CD4-positive, alpha-beta T cell treated with Interleukin-4 for 1 hour (primary cell): ENCODE measurements at regions not wholly inside any gene's neighbourhood (a gene's known extent, or its start where the extent isn't known, plus 50 kb on each side); places are given as distances from the start of the nearest gene placed in this dataset.

Source experiments
- DNase-seq, 2 donors: peaks; one replicate each; pipeline ENCODE4 v3.0.0-alpha.2; 2020 to 2022

GRCh38 chr2:204331988-204332387 lies 213.3 kb upstream of the PARD3B start:
- DNase-seq: no peak

DNA sequence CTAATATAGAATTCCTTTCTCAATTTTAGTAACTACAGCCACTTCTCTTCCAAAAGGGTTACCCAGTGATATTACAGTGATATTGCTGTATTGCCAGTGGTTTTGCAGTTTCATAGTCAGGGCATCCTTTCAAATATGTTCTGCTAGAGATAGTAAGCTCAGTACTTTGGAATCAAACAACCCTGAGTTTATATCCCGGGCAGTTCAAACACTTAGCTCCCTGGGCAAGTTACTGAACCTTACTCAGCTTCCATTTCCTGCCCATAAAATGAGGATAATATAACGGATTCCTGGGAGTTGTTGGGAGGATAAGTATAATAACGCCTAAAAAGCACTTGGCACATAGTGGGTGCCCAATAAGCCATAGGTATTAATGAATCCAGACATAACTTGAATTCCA lies 212.6 kb upstream of the PARD3B start:
- no peak for DNase-seq

- no peak for DNase-seq
Observed at GRCh38 chr2:204333861-204334260, 211.4 kb upstream of the PARD3B start.

GRCh38 chr2:204335451-204336058 lies 209.7 kb upstream of the PARD3B start:
- no peak for DNase-seq

DNA sequence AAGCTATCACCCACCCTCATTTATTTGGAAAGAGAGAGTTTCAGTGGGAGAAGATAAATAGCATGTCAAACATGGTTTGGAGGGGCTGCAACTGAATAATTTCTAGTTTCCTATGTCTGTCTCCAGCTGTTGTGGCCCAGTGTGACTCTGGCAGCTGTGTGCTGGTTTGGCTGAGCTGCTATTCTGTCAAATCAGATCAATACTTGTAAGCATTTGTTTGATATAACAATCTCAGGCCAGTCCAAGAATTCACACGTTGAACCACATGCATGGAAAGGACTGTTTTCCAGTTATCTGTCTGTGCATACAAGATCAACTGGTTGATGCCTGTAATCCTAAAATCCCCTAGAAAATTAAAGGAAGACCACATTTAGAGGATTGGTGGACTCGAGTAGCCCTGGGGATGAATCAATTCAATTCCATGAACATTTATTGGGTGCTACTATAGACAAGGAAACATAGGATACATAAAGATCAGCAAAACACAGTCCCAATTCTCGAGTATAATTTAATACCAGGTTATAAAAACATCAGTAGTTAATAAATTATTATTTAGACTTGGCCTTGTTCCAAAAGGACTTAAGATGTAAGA lies 209.0 kb upstream of the PARD3B start:
- no peak for DNase-seq

GRCh38 chr2:204337638-204338037 lies 207.6 kb upstream of the PARD3B start:
- DNase-seq: no peak

GRCh38 chr2:204339212-204339715 lies 206.0 kb upstream of the PARD3B start:
- no peak for DNase-seq

DNA sequence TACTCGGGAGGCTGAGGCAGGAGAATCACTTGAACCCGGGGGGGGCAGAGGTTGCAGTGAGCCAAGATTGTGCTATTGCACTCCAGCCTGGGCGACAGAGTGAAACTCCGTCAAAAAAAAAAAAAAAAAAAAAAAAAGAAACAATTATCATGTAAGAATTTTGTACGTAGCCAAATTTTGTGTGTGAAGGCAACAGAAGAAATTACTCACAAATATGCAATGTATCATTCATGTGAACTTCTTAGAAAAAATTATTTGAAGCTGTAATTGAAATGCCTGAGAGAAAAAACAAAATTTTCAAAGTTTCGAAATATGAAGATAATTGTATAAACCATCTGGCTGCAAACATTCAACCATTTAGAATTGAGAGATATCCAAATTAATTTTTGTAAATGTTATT lies 204.8 kb upstream of the PARD3B start:
- DNase-seq: no peak

- no peak for DNase-seq
Observed at GRCh38 chr2:204341887-204342276, 203.4 kb upstream of the PARD3B start.

- no peak for DNase-seq
Observed at GRCh38 chr2:204343685-204344084, 201.6 kb upstream of the PARD3B start.

GRCh38 chr2:204344119-204344518 lies 201.2 kb upstream of the PARD3B start:
- no peak for DNase-seq

DNA sequence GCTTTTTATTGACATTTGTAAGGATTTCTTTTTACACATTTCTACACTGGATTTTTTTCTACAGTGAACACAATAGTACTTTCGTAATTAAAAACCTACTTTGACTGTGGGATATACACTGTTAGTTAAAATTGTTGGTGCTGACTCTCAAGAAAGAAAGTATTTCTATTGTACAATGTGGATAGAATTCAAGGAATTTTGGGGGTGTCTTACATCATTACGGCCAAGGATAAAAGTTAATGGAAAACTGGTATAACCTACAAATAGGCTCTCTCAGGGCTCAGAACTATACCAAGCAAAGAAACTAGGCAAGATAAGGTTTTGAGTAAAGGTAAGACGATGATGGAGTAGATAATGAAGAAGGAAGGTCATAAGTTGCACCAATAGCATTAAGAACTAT lies 198.4 kb upstream of the PARD3B start:
- DNase-seq: no peak

DNA sequence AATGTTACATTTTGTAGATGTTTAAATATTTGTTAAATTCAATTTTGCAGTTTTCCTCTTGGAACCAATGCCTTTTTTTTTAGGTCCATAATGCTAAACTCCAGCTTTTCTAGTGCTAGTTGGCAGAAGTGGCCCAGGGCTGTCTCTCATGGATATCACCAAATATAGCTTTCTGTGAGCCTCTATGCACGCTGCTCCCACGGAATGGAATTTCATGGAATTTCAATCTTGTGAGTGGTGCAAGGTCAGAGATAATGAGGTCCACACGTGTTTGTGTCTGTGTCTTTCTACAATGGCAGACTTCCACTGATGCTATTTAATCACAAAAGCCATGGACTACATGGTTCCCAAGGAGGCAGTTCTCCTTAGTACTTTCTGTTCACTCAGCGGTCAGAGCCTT lies 191.5 kb upstream of the PARD3B start:
- DNase-seq: no peak

DNA sequence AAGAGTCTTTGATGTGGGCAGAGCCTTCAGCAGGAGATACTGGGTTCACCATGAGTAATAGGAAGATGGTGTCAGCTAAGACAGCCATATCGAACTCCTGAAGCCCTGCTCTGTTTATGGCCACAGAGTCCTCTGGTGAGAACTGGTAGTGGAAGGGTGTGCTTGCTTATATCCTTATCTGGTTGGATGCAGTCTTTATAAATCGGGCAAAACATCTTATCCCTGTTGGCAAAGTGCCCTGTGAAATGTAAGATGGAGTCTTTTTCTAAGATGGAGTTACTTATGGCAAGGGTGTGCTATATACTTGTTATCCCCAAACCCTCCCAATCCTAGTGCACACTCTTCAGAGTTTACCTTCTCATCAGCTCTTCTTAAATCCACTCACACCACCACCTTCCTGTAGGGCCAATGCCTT lies 190.8 kb upstream of the PARD3B start:
- DNase-seq: no peak

- no peak for DNase-seq
Observed at GRCh38 chr2:204355688-204356087, 189.6 kb upstream of the PARD3B start.

GRCh38 chr2:204356151-204356641 lies 189.1 kb upstream of the PARD3B start:
- DNase-seq: no peak

DNA sequence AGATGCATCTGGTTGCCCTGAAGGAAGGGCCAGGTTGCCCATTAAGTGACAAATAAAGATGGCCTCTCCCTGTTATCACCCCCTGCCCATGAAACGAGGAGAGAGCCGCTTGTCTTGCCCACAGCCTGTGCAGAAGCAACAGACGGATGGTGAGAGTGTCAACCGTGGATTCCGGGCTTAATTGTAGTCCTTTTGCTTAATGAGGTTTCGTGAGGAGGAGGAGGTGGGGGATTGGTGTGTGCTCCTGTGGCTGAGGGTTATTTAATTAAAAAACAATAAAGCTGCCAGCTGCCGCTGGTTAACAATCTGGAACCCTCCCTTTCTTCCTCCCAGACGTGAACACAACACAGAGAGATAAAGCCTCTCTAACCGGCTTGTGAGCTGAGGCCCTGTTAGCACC lies 188.0 kb upstream of the PARD3B start:
- DNase-seq: no peak

- DNase-seq: no peak
Observed at GRCh38 chr2:204359076-204359475, 186.2 kb upstream of the PARD3B start.

DNA sequence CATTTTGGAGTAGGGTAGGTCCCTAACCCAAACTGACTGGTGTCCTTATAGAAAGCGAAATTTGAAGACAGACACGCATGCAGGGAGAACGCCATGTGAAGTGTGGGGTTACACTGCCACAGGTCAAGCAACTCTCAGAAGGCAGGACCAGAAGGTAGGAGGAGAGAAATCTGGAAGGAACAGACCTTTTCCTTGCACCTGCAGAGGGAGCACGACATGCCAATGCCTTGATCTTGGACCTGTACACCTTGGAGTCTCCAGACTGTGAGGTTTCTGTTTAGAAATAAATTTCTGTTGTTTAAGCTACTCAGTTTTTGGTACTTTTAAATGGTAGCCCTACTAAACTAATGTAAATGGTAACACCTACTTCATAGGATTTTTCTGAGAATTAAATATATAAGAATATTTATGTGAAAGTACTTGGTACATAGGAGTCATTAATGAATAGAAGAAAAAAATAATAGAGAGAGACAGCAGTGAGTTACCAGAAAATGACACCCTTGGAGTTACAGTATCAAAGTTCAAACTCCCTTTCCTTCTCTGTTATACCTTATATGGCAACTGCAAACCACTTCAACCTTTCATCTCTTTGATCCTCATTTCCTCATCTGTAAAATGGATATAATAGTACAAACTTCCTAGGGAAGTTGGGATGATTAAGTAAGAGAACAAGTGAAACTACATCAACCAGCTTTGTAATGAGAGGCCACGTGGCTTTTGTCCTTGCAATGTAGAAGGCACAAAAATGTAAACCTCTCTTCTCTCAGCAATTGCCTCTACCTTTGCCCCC lies 184.9 kb upstream of the PARD3B start:
- no peak for DNase-seq

- no peak for DNase-seq
Observed at GRCh38 chr2:204361738-204362137, 183.5 kb upstream of the PARD3B start.

GRCh38 chr2:204362581-204362980 lies 182.7 kb upstream of the PARD3B start:
- DNase-seq: no peak

DNA sequence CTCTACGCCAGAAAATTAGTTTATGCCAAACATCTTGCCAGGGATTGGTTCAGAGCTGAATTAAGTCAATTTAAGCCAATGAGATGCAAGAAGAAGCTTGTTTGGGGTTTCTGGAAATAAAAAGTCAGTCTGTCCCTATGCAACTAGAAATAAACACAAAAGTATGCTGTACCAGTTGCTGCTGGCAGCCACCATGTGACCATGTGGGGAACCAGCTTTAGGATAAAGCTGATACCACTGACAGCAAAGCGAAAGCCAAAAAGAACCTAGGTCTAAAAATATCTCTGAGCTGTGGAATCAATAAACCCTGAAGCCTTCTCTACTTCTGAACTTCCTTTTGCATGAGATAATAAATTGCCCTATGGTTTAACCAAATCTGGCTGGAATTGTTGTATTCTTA lies 181.8 kb upstream of the PARD3B start:
- no peak for DNase-seq

DNA sequence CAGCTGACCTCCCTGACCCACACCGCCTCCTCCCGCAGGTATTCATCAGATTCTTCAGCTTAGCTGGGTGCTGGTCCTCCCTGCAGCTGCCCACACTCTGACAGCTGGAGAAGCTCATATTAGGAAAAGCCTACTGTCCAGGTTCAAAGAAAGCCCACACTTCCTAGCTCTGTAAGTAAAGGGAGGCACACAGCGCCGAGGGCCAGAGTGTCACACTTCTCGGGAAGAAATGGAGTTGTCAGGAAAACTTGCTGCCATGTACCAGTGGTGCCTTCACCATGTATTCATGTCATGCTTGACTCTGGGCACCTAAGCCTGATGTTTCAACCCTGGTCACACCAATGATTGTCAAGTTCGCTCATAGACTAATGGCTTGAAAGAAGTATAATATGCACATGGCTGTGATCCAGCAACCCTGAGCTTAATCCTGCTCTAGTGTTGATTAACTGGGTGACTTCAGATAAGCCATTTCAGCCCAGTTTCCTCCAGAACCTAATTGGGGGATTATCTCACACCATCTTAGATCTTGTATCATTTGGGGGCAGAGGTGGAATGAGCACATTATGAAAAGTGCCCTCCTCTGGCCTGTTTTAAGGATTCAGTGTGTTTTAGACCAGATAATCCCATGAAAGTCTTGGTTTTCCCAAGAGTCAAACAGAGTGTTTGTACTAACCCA lies 180.3 kb upstream of the PARD3B start:
- no peak for DNase-seq
